ENCODE measurements at regions not wholly inside any gene's neighbourhood (a gene's known extent, or its start where the extent isn't known, plus 50 kb on each side); places are given as distances from the start of the nearest gene placed in this dataset.

GRCh38 chr1:82299056-82299455 is 498.3 kb downstream of the ADGRL2 start:
- Histone ChIP-seq H3K4me1 (no peaks in the 10 kb centered on the region), H3K27me3 (no peaks in the 10 kb centered on the region), H3K27ac (no peak overlapping the region), H3K36me3 (no peaks in the 10 kb centered on the region), H3K4me3 (no peak overlapping the region), H3K9me3 (no peaks in the 10 kb centered on the region)
- TF ChIP-seq, protein P1, sequence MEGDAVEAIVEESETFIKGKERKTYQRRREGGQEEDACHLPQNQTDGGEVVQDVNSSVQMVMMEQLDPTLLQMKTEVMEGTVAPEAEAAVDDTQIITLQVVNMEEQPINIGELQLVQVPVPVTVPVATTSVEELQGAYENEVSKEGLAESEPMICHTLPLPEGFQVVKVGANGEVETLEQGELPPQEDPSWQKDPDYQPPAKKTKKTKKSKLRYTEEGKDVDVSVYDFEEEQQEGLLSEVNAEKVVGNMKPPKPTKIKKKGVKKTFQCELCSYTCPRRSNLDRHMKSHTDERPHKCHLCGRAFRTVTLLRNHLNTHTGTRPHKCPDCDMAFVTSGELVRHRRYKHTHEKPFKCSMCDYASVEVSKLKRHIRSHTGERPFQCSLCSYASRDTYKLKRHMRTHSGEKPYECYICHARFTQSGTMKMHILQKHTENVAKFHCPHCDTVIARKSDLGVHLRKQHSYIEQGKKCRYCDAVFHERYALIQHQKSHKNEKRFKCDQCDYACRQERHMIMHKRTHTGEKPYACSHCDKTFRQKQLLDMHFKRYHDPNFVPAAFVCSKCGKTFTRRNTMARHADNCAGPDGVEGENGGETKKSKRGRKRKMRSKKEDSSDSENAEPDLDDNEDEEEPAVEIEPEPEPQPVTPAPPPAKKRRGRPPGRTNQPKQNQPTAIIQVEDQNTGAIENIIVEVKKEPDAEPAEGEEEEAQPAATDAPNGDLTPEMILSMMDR (IDR thresholded peaks at IDR 0.05) = no peak
- TF ChIP-seq EP300 (IDR thresholded peaks at IDR 0.05) = no peak
- no peak for TF ChIP-seq POLR2AphosphoS5 (IDR thresholded peaks at IDR 0.05)
- no peak for TF ChIP-seq POLR2A (IDR thresholded peaks at IDR 0.05)
- 60 to 80% (median 77%) methylated on average over 4 of the region's 4 CpGs for WGBS, 5 donors
- DNase-seq = no peak
- intact Hi-C loops (cut with DNase I; ENCODE audit: low total_unique reads) = no loop called here

- Histone ChIP-seq H3K27ac (no peak overlapping the region), H3K4me3 (no peak overlapping the region), H3K36me3 (no peaks in the 10 kb centered on the region), H3K27me3 (no peaks in the 10 kb centered on the region), H3K4me1 (no peaks in the 10 kb centered on the region), H3K9me3 (no peaks in the 10 kb centered on the region)
- TF ChIP-seq EP300 (IDR thresholded peaks at IDR 0.05) = no peak
- TF ChIP-seq, protein P1 (IDR thresholded peaks at IDR 0.05) = no peak
- intact Hi-C loops (cut with DNase I; ENCODE audit: low total_unique reads) = no loop called here
- WGBS, 5 donors = 66 to 75% (median 68%) methylated on average over 9 of the region's 9 CpGs
- DNase-seq = no peak
These were observed 496.6 kb downstream of the ADGRL2 start for GRCh38 chr1:82297139-82297896.

DNA sequence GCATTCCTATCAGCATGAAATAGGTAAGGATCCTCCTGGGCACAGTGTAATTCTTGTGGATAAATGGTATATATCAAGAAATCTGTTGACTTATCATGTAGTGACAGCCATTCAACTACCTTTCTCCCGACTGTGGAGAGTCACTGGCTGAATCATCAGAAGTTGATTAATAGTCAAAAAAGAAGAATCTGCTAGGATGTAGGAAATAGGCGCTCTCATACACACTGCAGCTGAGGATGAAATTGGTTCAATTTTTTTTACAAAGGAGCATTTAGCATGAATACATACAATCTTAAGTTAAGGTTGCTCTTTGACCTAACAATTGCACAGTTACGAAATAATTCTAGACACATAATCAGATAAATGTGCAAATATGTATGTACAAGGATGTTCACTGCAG is 486.8 kb downstream of the ADGRL2 start:
- H3K27ac ChIP-seq = no peak overlapping the region
- WGBS, 5 donors = 73 to 86% (median 76%) methylated on average over 3 of the region's 3 CpGs
- H3K9me3 ChIP-seq = no peaks in the 10 kb centered on the region
- H3K4me1 ChIP-seq = no peaks in the 10 kb centered on the region
- no peak for TF ChIP-seq POLR2AphosphoS5 (IDR thresholded peaks at IDR 0.05)
- TF ChIP-seq, protein P1 (IDR thresholded peaks at IDR 0.05) = no peak
- TF ChIP-seq EP300 (IDR thresholded peaks at IDR 0.05) = no peak
- TF ChIP-seq POLR2A (IDR thresholded peaks at IDR 0.05) = no peak
- no peaks in the 10 kb centered on the region for H3K27me3 ChIP-seq
- no peak for DNase-seq
- H3K36me3 ChIP-seq = no peaks in the 10 kb centered on the region
- intact Hi-C loops (cut with DNase I; ENCODE audit: low total_unique reads) = no loop called here
- no peak overlapping the region for H3K4me3 ChIP-seq

GRCh38 chr1:82284213-82284612 is 483.5 kb downstream of the ADGRL2 start:
- 45 to 70% (median 53%) methylated on average over 1 of the region's 1 CpG for WGBS, 5 donors
- Histone ChIP-seq H3K4me1 (no peaks in the 10 kb centered on the region), H3K27ac (no peak overlapping the region), H3K9me3 (no peaks in the 10 kb centered on the region), H3K36me3 (no peaks in the 10 kb centered on the region), H3K27me3 (no peaks in the 10 kb centered on the region), H3K4me3 (no peak overlapping the region)
- intact Hi-C loops (cut with DNase I; ENCODE audit: low total_unique reads) = no loop called here
- no peak for TF ChIP-seq POLR2A (IDR thresholded peaks at IDR 0.05)
- TF ChIP-seq, protein P1 (IDR thresholded peaks at IDR 0.05) = no peak
- no peak for TF ChIP-seq POLR2AphosphoS5 (IDR thresholded peaks at IDR 0.05)
- no peak for TF ChIP-seq EP300 (IDR thresholded peaks at IDR 0.05)
- DNase-seq = no peak

All from stomach (tissue), 8 donors.